Endodermal cell (in vitro differentiated cells): ENCODE measurements at regions not wholly inside any gene's neighbourhood (a gene's known extent, or its start where the extent isn't known, plus 50 kb on each side); places are given as distances from the start of the nearest gene placed in this dataset.

Source experiments
- DNase-seq: peaks from one replicate; pipeline ENCODE4 v3.0.0-alpha.2; 2017
- H3K27ac ChIP-seq: 2 replicates; pipeline ENCODE4 v1.5.1; 2013; ENCODE audit warnings: mild to moderate bottlenecking, low read depth, low read length, moderate library complexity
- H3K27me3 ChIP-seq: 2 replicates; pipeline ENCODE4 v1.6.1; 2013; ENCODE audit warnings: mild to moderate bottlenecking, low read length, moderate library complexity; ENCODE audit not compliant: insufficient read depth, control insufficient read depth, poor library complexity, severe bottlenecking
- H3K36me3 ChIP-seq: 2 replicates; pipeline ENCODE4 v1.7.0; 2013; ENCODE audit warnings: mild to moderate bottlenecking, low read length, moderate library complexity; ENCODE audit not compliant: control insufficient read depth, insufficient read depth
- H3K4me1 ChIP-seq: one replicate; pipeline ENCODE4 v1.7.0; 2013; ENCODE audit warnings: low read length; ENCODE audit not compliant: control insufficient read depth, insufficient read depth
- H3K4me3 ChIP-seq: 2 replicates; pipeline ENCODE4 v1.5.1; 2013; ENCODE audit warnings: mild to moderate bottlenecking, low read length, moderate library complexity
- H3K9ac ChIP-seq: 2 replicates; pipeline ENCODE4 v1.6.1; 2013; ENCODE audit warnings: mild to moderate bottlenecking, low read length, moderate library complexity; ENCODE audit not compliant: poor library complexity, severe bottlenecking; ENCODE audit errors: extremely low read depth
- H3K9me3 ChIP-seq: 2 replicates; pipeline ENCODE4 v1.6.1; 2013; ENCODE audit warnings: mild to moderate bottlenecking, low read length, moderate library complexity; ENCODE audit not compliant: control insufficient read depth
- H3K27ac Mint-ChIP-seq: 2 replicates; pipeline ENCODE4 v1.8.0; 2020; ENCODE audit warnings: mixed read lengths
- H3K27me3 Mint-ChIP-seq: 2 replicates; pipeline ENCODE4 v1.8.0; 2021; ENCODE audit warnings: mild to moderate bottlenecking, mixed read lengths; ENCODE audit not compliant: insufficient read depth
- H3K36me3 Mint-ChIP-seq: 2 replicates; pipeline ENCODE4 v1.8.0; 2020; ENCODE audit warnings: low read depth, mixed read lengths
- H3K4me1 Mint-ChIP-seq: 2 replicates; pipeline ENCODE4 v1.8.0; 2020; ENCODE audit warnings: mixed read lengths
- H3K4me3 Mint-ChIP-seq: 2 replicates; pipeline ENCODE4 v1.8.0; 2020; ENCODE audit warnings: mild to moderate bottlenecking, moderate library complexity, mixed read lengths
- H3K9me3 Mint-ChIP-seq: 2 replicates; pipeline ENCODE4 v1.8.0; 2020; ENCODE audit warnings: mild to moderate bottlenecking, mixed read lengths
- CTCF ChIP-seq: fragments of 200-600 bp; sonication (generic); conservative IDR thresholded peaks from 2 replicates; pipeline ENCODE4 v1.5.0; 2021; ENCODE audit warnings: antibody characterized with exemption, mild to moderate bottlenecking
- WGBS, 2 experiments: methylation state at CpG; one replicate each; pipeline versions ENCODE4 v1.1.5 to v1.1.7; 2013; ENCODE audit warnings: missing lambda C conversion rate in 2 of 2, mixed read lengths in 1 of 2; ENCODE audit not compliant: insufficient coverage in 1 of 2, insufficient read length in 1 of 2; 5-methylcytosine and 5-hydroxymethylcytosine counted together

GRCh38 chr11:32526760-32527159, 56.9 kb upstream of the EIF3M start:
- no peaks in the 10 kb centered on the region for H3K9me3 Mint-ChIP-seq
- no peak for TF ChIP-seq CTCF
- no peaks in the 10 kb centered on the region for H3K36me3 Mint-ChIP-seq
- H3K4me1 ChIP-seq, result no peaks in the 10 kb centered on the region
- no peaks in the 10 kb centered on the region for H3K36me3 ChIP-seq
- no peak overlapping the region for H3K4me3 ChIP-seq
- 85 to 92% methylated on average over 2 to 3 of the region's 4 CpGs for WGBS, 2 experiments
- H3K27me3 ChIP-seq, result no peaks in the 10 kb centered on the region
- H3K9ac ChIP-seq, result no peak overlapping the region
- no peak overlapping the region for H3K4me3 Mint-ChIP-seq
- H3K27ac ChIP-seq, result peak overlapping the region; percentile 78
- H3K4me1 Mint-ChIP-seq, result peaks cover 9% of the 10 kb centered on the region
- H3K27me3 Mint-ChIP-seq, result no peaks in the 10 kb centered on the region
- no peak overlapping the region for H3K27ac Mint-ChIP-seq
- H3K9me3 ChIP-seq, result no peaks in the 10 kb centered on the region
- DNase-seq, result no peak

GRCh38 chr11:32511926-32512325, 71.7 kb upstream of the EIF3M start:
- H3K27me3 Mint-ChIP-seq, result no peaks in the 10 kb centered on the region
- H3K4me1 ChIP-seq, result no peaks in the 10 kb centered on the region
- no peak for DNase-seq
- H3K36me3 ChIP-seq, result no peaks in the 10 kb centered on the region
- no peaks in the 10 kb centered on the region for H3K9me3 ChIP-seq
- H3K4me1 Mint-ChIP-seq, result peaks cover 2% of the 10 kb centered on the region
- peak overlapping the region; percentile 26 for H3K27ac Mint-ChIP-seq
- H3K9me3 Mint-ChIP-seq, result no peaks in the 10 kb centered on the region
- no peaks in the 10 kb centered on the region for H3K27me3 ChIP-seq
- WGBS, 2 experiments, result 84 to 85% methylated on average over 4 to 5 of the region's 5 CpGs
- no peak overlapping the region for H3K27ac ChIP-seq
- H3K4me3 ChIP-seq, result no peak overlapping the region
- TF ChIP-seq CTCF, result no peak
- H3K9ac ChIP-seq, result no peak overlapping the region
- H3K36me3 Mint-ChIP-seq, result no peaks in the 10 kb centered on the region
- H3K4me3 Mint-ChIP-seq, result no peak overlapping the region

DNA sequence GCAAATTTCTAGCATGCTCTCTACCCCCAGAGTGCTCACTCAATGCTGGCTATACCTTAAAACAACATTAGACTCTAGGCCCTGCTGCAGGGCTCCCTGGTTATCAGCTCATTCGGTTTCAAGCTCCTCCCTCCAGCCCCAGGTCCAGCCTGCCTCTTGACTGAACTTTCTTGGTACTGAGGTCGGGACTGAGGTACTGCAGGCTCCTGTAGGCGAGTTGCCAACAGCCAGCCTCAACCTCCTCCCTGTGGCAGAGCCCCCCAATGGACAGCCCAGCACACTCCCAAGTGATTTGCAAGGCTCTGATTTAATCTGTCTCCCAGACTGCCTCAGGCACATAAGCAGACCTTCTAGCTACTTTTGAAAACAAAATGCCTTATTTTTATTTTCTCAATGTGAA, 73.6 kb upstream of the EIF3M start:
- no peaks in the 10 kb centered on the region for H3K9me3 ChIP-seq
- H3K36me3 ChIP-seq, result no peaks in the 10 kb centered on the region
- no peak for DNase-seq
- no peaks in the 10 kb centered on the region for H3K27me3 ChIP-seq
- no peak overlapping the region for H3K4me3 ChIP-seq
- H3K9ac ChIP-seq, result no peak overlapping the region
- Mint-ChIP-seq H3K27ac (no peak overlapping the region), H3K36me3 (no peaks in the 10 kb centered on the region), H3K27me3 (no peaks in the 10 kb centered on the region), H3K9me3 (no peaks in the 10 kb centered on the region), H3K4me3 (no peak overlapping the region), H3K4me1 (peaks cover 2% of the 10 kb centered on the region)
- H3K27ac ChIP-seq, result no peak overlapping the region
- TF ChIP-seq CTCF, result no peak
- H3K4me1 ChIP-seq, result no peaks in the 10 kb centered on the region
- WGBS, 2 experiments, result 50 to 60% methylated on average over 1 to 3 of the region's 3 CpGs
